Ishikawa (cell line): ENCODE measurements at regions not wholly inside any gene's neighbourhood (a gene's known extent, or its start where the extent isn't known, plus 50 kb on each side); places are given as distances from the start of the nearest gene placed in this dataset.

ENCODE experiments used
- CEBPB ChIP-seq: IDR thresholded peaks from 2 replicates; pipeline ENCODE4 v1.6.1; 2012
- CREB1 ChIP-seq: IDR thresholded peaks from 2 replicates; pipeline ENCODE4 v1.6.1; 2012; ENCODE audit warnings: low read depth
- EGR1 ChIP-seq: IDR thresholded peaks from 2 replicates; pipeline ENCODE4 v1.6.1; 2012
- EP300 ChIP-seq: IDR thresholded peaks from 2 replicates; pipeline ENCODE4 v1.6.1; 2012; ENCODE audit warnings: borderline replicate concordance
- FOXM1 ChIP-seq: IDR thresholded peaks from 2 replicates; pipeline ENCODE4 v1.6.1; 2012; ENCODE audit warnings: low read depth, borderline replicate concordance
- NFIC ChIP-seq: IDR thresholded peaks from 2 replicates; pipeline ENCODE4 v1.6.1; 2012
- RAD21 ChIP-seq: IDR thresholded peaks from 2 replicates; pipeline ENCODE4 v1.6.1; 2012; ENCODE audit warnings: low read depth
- TAF1 ChIP-seq: IDR thresholded peaks from 2 replicates; pipeline ENCODE4 v1.6.1; 2012; ENCODE audit warnings: low read depth, mild to moderate bottlenecking
- TCF12 ChIP-seq: IDR thresholded peaks from 2 replicates; pipeline ENCODE4 v1.6.1; 2012; ENCODE audit warnings: low read depth
- TEAD4 ChIP-seq: IDR thresholded peaks from 2 replicates; pipeline ENCODE4 v1.6.1; 2012
- YY1 ChIP-seq: IDR thresholded peaks from 2 replicates; pipeline ENCODE4 v1.6.1; 2012; ENCODE audit warnings: low read depth
- ZBTB7A ChIP-seq: IDR thresholded peaks from 2 replicates; pipeline ENCODE4 v1.6.1; 2012; ENCODE audit warnings: low read depth
- TF ChIP-seq, protein P1 (sequence below): IDR thresholded peaks from 2 replicates; pipeline ENCODE4 v1.6.1; 2012; ENCODE audit warnings: low read depth, mild to moderate bottlenecking
- TF ChIP-seq, protein P2 (sequence below): IDR thresholded peaks from 2 replicates; pipeline ENCODE4 v1.6.1; 2012
- TF ChIP-seq, protein P3 (sequence below): IDR thresholded peaks from 2 replicates; pipeline ENCODE4 v1.6.1; 2012

DNA sequence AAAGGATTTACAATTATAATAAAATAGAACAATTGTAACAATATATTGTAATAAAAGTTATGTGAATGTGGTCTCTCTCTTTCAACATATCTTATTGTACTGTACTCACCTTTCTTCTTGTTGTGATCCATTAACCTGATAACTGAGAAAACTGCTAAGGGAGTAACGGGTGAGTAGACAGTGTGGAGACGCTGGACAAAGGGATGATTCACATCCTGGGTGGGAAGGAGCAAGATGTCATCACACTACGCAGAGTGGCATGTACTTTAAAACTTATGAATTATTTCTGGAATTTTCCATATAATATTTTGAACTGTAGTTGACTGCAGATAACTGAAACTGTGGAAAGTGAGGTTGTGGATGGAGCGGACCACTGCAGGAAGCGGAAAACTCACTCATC is 91.2 kb upstream of the PLPP4 start:
- TF ChIP-seq CEBPB, result no peak
- no peak for TF ChIP-seq TAF1
- TF ChIP-seq EP300, result no peak
- TF ChIP-seq NFIC, result no peak
- no peak for TF ChIP-seq TEAD4
- no peak for TF ChIP-seq CREB1
- no peak for TF ChIP-seq RAD21
- TF ChIP-seq, protein P1, sequence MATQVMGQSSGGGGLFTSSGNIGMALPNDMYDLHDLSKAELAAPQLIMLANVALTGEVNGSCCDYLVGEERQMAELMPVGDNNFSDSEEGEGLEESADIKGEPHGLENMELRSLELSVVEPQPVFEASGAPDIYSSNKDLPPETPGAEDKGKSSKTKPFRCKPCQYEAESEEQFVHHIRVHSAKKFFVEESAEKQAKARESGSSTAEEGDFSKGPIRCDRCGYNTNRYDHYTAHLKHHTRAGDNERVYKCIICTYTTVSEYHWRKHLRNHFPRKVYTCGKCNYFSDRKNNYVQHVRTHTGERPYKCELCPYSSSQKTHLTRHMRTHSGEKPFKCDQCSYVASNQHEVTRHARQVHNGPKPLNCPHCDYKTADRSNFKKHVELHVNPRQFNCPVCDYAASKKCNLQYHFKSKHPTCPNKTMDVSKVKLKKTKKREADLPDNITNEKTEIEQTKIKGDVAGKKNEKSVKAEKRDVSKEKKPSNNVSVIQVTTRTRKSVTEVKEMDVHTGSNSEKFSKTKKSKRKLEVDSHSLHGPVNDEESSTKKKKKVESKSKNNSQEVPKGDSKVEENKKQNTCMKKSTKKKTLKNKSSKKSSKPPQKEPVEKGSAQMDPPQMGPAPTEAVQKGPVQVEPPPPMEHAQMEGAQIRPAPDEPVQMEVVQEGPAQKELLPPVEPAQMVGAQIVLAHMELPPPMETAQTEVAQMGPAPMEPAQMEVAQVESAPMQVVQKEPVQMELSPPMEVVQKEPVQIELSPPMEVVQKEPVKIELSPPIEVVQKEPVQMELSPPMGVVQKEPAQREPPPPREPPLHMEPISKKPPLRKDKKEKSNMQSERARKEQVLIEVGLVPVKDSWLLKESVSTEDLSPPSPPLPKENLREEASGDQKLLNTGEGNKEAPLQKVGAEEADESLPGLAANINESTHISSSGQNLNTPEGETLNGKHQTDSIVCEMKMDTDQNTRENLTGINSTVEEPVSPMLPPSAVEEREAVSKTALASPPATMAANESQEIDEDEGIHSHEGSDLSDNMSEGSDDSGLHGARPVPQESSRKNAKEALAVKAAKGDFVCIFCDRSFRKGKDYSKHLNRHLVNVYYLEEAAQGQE, result no peak
- TF ChIP-seq YY1, result no peak
- no peak for TF ChIP-seq EGR1
- no peak for TF ChIP-seq TCF12
- TF ChIP-seq, protein P2, sequence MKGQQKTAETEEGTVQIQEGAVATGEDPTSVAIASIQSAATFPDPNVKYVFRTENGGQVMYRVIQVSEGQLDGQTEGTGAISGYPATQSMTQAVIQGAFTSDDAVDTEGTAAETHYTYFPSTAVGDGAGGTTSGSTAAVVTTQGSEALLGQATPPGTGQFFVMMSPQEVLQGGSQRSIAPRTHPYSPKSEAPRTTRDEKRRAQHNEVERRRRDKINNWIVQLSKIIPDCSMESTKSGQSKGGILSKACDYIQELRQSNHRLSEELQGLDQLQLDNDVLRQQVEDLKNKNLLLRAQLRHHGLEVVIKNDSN, result no peak
- TF ChIP-seq, protein P3, sequence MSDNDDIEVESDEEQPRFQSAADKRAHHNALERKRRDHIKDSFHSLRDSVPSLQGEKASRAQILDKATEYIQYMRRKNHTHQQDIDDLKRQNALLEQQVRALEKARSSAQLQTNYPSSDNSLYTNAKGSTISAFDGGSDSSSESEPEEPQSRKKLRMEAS, result no peak
- TF ChIP-seq ZBTB7A, result no peak
- TF ChIP-seq FOXM1, result no peak

DNA sequence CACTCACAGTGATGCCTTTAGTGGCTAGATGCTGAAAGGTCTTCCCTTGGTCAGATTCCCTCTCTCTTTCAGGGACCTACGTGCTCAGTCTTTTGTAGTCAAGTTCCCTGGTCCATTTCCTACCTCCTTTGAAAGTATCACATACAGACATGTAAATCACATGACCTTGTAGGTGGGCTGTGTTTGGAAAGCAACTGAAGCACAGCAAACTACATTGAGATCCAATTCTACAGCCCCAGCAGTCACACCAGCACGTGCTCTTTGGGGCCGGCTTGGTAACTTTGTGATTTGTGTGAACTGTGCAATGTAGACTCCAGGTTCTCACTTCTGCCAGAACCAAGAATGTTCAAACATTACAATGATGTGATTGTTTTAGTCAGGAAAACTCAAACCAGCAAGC is 89.7 kb upstream of the PLPP4 start:
- TF ChIP-seq, protein P1, result no peak
- TF ChIP-seq TCF12 (no peak), FOXM1 (no peak), EP300 (no peak), TAF1 (no peak), YY1 (no peak), EGR1 (no peak), CEBPB (no peak), ZBTB7A (no peak)
- TF ChIP-seq, protein P2, result no peak
- TF ChIP-seq, protein P3, result no peak

DNA sequence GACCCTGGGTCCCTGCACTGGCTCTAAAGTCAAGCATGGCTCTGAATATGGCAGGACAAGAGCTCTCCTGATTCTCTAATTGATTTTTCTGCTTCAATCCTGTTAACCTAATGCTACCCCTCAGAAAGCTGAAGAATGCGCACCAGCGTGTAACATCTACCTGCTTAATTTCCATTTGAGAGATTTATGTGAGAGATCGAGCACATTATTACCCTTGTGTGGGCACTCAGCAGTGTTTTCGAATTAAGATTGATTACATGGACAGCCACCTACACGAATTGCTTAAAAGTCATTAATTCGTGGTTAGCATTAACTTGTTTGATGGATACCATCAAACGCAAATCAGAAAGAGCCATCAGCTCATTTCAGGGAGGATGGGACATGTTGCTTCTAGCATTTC is 88.7 kb upstream of the PLPP4 start:
- TF ChIP-seq TAF1 (no peak), YY1 (no peak), TCF12 (no peak), RAD21 (no peak)

DNA sequence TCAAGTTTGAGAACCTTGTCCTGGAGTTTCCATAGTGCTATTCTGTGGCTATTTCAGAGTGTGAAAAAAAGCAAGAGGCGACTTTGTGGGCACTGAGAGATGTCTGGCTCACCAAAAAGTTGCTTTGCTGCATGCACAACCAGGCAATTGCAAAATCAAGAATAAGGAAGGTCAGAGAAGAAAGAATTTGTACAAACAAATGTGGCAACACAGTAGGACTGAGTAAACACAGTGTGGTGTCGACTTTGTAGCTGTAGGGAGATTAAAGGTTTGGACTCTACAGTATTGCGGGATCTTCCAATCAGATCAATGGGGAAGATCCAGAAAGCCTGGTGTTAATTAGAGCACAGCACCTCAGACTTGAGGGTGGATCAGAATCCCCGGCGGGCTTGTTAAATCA is 88.1 kb upstream of the PLPP4 start:
- TF ChIP-seq, protein P2, result no peak
- TF ChIP-seq EP300 (no peak), TCF12 (no peak), CREB1 (no peak), CEBPB (no peak), RAD21 (no peak), ZBTB7A (no peak), TEAD4 (no peak), EGR1 (no peak), NFIC (no peak), FOXM1 (no peak), TAF1 (no peak), YY1 (no peak)
- TF ChIP-seq, protein P1, result no peak
- TF ChIP-seq, protein P3, result no peak

DNA sequence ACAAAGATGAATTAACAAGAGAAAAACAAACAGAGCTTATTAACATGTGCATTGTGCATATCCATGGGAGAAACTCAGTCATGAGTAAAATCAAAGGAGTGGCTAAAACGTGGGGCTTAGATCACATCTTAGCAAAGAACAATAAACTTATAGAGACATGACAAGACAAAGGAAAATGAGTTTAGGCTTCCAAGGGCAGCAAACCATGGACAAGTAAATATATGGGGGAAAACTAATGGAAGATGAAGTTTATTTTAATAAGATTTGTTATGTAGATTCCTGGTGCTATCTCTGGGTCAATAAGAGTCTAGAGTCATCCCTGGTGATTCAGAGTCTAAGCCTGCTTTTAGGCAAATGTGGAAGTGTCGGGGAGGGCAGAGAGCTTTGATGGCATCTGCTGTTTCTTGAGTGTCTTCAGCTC is 87.2 kb upstream of the PLPP4 start:
- TF ChIP-seq CEBPB (no peak), TEAD4 (no peak), EGR1 (no peak), TAF1 (no peak)
